GM12872 (cell line): ENCODE measurements at regions not wholly inside any gene's neighbourhood (a gene's known extent, or its start where the extent isn't known, plus 50 kb on each side); places are given as distances from the start of the nearest gene placed in this dataset.

Experiments
- TF ChIP-seq, protein P1 (sequence below): IDR thresholded peaks from 3 replicates; pipeline ENCODE4 v1.5.1; 2011; ENCODE audit warnings: low read depth, mild to moderate bottlenecking, low read length, moderate library complexity; ENCODE audit not compliant: insufficient read depth

DNA sequence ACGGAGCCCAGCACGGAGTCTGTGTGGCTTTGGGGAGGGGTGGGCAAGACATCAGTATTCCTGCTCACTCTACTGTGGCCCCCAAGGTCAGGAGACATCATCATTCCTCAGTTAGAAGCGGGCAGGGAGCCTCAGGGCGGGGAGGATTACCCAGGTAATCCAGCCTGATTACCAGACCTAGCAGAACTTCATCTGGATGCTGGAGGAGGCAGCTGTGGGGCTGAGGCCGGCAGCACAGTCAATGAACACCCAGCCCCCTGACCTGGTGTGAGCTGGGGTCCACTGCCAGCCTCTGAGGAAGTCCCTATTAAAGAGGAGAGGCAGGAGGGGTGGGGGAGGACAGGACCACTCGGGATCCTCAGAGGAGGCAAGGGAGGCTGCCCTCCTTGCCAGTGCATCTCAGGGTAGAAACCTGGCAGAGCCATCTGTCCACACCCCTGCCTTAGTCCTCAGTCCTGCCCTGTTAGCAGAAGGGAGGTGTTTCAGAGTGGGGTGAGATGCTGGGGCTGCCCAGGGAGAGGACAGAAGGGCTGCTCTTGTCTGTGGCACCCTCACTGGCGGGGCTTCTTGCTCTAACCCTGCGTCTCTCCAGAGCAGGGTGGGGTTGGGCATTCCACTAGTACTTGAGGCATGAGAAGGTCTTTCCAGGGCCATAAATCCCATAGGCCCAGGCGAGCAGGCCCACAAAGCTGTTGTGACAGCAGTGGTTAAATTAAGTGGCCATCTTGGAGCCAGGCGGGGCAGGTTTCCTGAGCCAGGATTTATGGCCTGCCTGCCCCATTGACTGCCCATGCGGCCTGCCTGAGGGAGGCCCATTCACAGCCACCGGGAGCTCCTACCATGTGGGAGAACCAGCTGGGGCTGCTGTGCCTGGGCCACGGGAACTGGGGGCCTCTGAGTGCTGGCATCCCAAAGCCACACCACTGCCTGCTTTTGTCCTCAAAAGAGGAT lies 82.1 kb downstream of the LINGO1 start:
- TF ChIP-seq, protein P1, sequence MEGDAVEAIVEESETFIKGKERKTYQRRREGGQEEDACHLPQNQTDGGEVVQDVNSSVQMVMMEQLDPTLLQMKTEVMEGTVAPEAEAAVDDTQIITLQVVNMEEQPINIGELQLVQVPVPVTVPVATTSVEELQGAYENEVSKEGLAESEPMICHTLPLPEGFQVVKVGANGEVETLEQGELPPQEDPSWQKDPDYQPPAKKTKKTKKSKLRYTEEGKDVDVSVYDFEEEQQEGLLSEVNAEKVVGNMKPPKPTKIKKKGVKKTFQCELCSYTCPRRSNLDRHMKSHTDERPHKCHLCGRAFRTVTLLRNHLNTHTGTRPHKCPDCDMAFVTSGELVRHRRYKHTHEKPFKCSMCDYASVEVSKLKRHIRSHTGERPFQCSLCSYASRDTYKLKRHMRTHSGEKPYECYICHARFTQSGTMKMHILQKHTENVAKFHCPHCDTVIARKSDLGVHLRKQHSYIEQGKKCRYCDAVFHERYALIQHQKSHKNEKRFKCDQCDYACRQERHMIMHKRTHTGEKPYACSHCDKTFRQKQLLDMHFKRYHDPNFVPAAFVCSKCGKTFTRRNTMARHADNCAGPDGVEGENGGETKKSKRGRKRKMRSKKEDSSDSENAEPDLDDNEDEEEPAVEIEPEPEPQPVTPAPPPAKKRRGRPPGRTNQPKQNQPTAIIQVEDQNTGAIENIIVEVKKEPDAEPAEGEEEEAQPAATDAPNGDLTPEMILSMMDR = no peak

DNA sequence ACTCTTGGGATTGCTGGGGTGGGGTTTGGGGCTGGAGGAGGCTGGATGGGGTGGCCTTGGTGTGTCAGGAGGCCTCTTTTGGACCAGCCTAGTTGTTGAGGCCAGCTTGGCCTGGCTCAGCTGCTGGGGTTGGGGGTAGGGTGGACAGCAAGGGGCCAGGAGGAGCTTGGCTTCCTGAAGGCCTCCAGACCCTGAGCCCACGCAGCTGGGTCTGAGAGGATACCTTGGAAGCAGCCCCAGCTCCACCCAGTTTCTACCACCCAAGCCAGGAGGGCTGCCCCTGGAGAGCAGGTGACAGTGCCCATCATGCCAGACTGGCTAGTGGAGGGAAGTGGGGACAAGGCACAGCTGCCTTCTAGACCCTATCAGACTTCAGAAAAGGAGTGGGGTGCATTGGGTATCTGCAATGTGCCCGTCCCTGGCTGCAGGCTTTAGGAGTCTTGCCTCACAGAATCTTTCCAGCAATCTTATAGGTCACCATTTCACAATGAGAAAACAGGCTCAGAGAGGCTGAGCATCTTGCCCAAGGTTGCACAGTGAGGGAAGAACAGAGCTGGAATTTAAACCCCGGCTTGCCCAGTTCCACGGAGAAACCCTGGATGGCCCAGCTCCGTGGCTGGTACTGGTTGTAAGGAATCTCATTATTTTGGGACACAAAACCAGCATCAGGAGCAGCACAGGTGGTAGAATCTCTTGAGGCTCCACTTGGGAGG lies 83.0 kb downstream of the LINGO1 start:
- TF ChIP-seq, protein P1 = no peak

DNA sequence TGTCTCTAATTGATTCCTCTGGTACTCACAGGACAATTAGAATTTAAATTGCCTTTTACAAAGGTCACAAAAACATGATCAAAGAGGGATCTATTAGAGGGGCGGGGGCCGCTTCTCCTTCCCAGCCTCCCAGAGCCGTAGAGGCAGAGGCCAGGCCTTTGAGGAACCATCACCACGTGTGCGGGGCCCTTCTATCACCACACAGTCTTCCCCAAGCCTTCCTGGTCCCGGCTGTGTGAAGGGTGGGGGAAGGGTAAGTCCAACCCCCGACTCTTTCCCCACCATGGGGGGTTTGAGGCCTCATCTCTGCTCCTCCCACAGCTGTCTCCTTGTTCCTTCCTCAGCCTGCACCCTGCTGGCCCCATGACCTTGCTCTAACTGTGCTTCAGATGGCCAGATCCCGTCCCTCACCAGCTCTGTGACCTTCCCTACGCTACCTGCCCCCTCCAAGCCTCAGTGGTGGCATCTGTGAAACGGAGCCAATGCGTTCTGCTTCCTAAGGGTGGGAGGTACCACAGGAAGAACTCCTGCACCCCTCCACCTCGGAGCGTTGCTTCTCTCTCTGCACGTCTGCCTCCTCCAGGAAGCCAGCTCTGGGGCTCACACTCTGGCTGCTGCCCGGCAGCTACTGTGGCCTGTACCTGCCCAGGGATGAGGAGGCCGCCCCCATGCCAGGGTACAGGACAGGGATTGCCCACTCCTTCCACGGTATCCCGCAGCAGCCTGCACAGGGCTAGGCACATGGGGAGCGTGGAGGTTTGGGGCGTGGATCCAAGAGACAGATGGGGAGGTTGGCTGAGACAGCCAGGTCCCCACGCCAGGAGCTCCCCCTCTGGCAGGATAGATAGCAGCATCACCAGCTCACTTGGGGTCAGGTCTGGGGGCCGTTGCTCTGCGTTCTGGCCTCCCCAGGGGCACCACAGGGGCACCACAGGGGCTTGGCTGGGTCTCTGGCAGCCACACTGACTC lies 83.8 kb downstream of the LINGO1 start:
- TF ChIP-seq, protein P1 = no peak

DNA sequence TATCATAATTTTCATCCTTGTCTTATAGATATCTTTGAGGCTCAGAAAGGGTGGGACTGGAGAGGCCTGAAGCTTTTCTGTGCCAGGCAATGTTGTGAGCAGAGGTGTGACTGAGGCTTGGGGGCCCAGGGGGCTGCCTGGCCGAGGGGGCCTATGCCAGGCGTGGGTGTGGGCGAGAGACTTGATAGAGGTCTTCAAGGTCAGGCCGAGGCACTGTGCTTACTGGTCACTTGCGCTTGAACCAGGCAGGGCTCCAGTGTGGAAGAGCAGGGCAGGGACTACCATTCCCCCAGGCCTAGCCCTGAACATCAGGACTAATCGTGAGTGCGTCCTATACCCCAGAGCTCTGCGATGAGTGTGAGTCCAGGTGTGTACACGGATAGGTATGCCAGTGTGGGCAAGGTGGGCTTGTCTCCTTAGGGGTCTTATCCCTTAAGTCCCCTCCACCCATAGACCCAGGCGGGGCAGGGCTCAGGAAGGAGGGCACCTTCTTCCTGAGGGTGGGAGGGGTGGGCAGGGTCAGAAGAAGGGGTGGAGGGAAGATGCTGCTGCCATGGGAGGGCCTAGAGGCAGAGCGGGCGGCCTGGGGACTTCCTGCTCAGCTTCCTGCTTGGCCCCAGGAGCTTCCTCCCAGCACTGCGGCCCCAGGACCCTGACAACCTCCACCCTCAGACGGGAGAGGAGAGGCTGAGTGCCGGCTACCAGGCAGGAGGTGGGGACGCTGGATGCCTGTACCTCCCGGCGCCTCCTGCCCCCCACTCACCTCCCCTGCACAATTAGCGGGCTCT lies 84.7 kb downstream of the LINGO1 start:
- TF ChIP-seq, protein P1 = no peak

DNA sequence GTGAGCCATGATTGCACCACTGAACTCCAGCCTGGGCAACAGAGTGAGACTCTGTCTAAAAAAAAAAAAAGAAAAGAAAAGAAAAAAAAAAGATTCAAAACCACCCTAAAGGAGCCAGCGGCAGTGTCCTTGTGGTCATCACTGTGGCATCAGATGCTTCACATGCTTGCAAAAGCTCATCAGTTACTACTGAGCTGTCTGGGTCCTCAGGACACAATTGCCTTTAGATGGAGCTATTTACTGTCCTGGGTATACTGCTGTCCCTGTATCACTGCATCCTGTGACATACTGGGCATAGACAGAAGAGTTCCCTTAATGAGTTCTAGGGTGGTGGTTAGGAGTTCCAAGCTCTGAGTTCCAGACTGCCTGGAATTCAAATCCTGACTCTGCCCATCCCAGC lies 85.8 kb downstream of the LINGO1 start:
- TF ChIP-seq, protein P1 = no peak

DNA sequence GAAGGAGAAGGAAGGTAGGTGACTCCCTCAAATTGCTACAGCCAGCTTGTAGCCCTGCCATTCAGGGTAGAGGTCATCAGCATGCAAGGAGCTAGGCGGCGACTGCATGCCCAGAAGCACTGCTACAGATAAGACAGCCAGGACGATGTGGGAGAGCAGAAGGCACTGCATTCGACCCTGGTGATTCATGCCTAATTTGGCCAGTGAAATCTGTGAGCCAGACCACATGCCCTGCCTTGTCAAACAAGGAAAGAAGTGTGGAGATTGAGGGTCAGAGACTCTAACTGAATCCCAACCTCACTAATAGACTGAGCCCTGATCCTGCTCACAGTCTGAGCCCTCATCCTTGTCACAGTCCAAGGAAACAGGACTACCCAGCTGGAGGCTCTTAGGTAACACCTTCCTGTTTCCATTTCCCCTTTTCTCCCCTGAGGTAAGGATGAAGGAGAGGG lies 86.6 kb downstream of the LINGO1 start:
- TF ChIP-seq, protein P1 = no peak
